PC-3 (cell line): ENCODE measurements at regions not wholly inside any gene's neighbourhood (a gene's known extent, or its start where the extent isn't known, plus 50 kb on each side); places are given as distances from the start of the nearest gene placed in this dataset.

ENCODE experiments used
- ATAC-seq: fragments of 200-7000 bp; cut with Tn5 transposase; 2 replicates; pipeline ENCODE4 v1.9.1; 2020; ENCODE audit warnings: mild to moderate bottlenecking, moderate library complexity
- BruUV-seq: library from RNA; stranded (reverse); fragments of 400-500 nt; replicated peaks from 2 replicates; lab custom pipeline; 2021; lab: Mats Ljungman, UMichigan
- CTCF ChIA-PET: fragments of 300-600 bp; sonication (Branson Sonifier 250); formaldehyde crosslinking; loops from one replicate; lab custom pipeline; 2022; ENCODE audit warnings: antibody characterized with exemption; lab: Charles Lee
- POLR2A ChIA-PET: fragments of 300-600 bp; sonication (Branson Sonifier 250); formaldehyde crosslinking; loops from one replicate; lab custom pipeline; 2022; ENCODE audit warnings: antibody characterized with exemption; ENCODE audit not compliant: unreplicated experiment; lab: Charles Lee
- DNase-seq: peaks from one replicate; pipeline ENCODE4 v3.0.0-alpha.2; 2015
- H2AFZ ChIP-seq: fragments of 300-600 bp; sonication (generic); 2 replicates; pipeline ENCODE4 v1.6.0; 2016; ENCODE audit warnings: antibody characterized with exemption, low read length
- H3F3A ChIP-seq: fragments of 300-600 bp; sonication (generic); one replicate; pipeline ENCODE4 v1.6.0; 2017; ENCODE audit warnings: antibody characterized with exemption, low read length, control low read depth, mild to moderate bottlenecking; ENCODE audit not compliant: unreplicated experiment
- H3K27ac ChIP-seq: fragments of 300-600 bp; sonication (generic); 2 replicates; pipeline ENCODE4 v1.5.1; 2016; ENCODE audit warnings: mild to moderate bottlenecking, low read length
- H3K27me3 ChIP-seq: fragments of 300-600 bp; sonication (generic); 2 replicates; pipeline ENCODE4 v1.6.1; 2016; ENCODE audit warnings: low read length, mixed read lengths
- H3K36me3 ChIP-seq: fragments of 300-600 bp; sonication (generic); 2 replicates; pipeline ENCODE4 v1.6.1; 2016; ENCODE audit warnings: low read depth, mixed run types, low read length, mixed read lengths
- H3K4me1 ChIP-seq: fragments of 300-600 bp; sonication (generic); 2 replicates; pipeline ENCODE4 v1.5.1; 2016; ENCODE audit warnings: low read length; ENCODE audit not compliant: insufficient read depth
- H3K4me2 ChIP-seq: fragments of 300-600 bp; sonication (generic); 2 replicates; pipeline ENCODE4 v1.6.0; 2016; ENCODE audit warnings: low read length
- H3K4me3 ChIP-seq: fragments of 300-600 bp; sonication (generic); 2 replicates; pipeline ENCODE4 v1.5.1; 2016; ENCODE audit warnings: mild to moderate bottlenecking, low read length, mixed read lengths
- H3K79me2 ChIP-seq: fragments of 300-600 bp; sonication (generic); 2 replicates; pipeline ENCODE4 v1.6.1; 2017; ENCODE audit warnings: low read length, mixed read lengths
- H3K9ac ChIP-seq: fragments of 300-600 bp; sonication (generic); 2 replicates; pipeline ENCODE4 v1.6.0; 2016; ENCODE audit warnings: mild to moderate bottlenecking, low read length
- H3K9me2 ChIP-seq: fragments of 300-600 bp; sonication (generic); replicated peaks from 2 replicates; pipeline ENCODE4 v1.6.1; 2016; ENCODE audit warnings: mixed run types, low read length, mixed read lengths
- H3K9me3 ChIP-seq: fragments of 300-600 bp; sonication (generic); 2 replicates; pipeline ENCODE4 v1.6.1; 2016; ENCODE audit warnings: low read length, mixed read lengths
- H4K20me1 ChIP-seq: fragments of 300-600 bp; sonication (generic); 2 replicates; pipeline ENCODE4 v1.6.1; 2016; ENCODE audit warnings: low read length, mixed read lengths
- CTCF ChIP-seq: fragments of 300-600 bp; sonication (generic); conservative IDR thresholded peaks from 2 replicates; pipeline ENCODE4 v1.5.1; 2017; ENCODE audit warnings: antibody characterized with exemption, low read depth, mild to moderate bottlenecking, low read length
- EZH2 ChIP-seq: fragments of 300-600 bp; sonication (generic); IDR thresholded peaks from one replicate; pipeline ENCODE4 v1.6.1; 2017; ENCODE audit warnings: antibody characterized with exemption, mild to moderate bottlenecking, low read length; ENCODE audit not compliant: unreplicated experiment
- EZH2phosphoT487 ChIP-seq: fragments of 300-600 bp; sonication (generic); IDR thresholded peaks from 2 replicates; pipeline ENCODE4 v1.6.1; 2018; ENCODE audit warnings: mild to moderate bottlenecking, antibody characterized with exemption, low read length, borderline replicate concordance
- intact Hi-C: fragments of 100-400 bp; cut with micrococcal nuclease; formaldehyde crosslinking; loops from 2 replicates; pipeline ENCODE4 v1.9.0; 2023

- H4K20me1 ChIP-seq = no peaks in the 10 kb centered on the region
- TF ChIP-seq CTCF (no peak), EZH2 (no peak), EZH2phosphoT487 (no peak)
- H2AFZ ChIP-seq = no peak overlapping the region
- H3K27ac ChIP-seq = no peak overlapping the region
- H3K4me3 ChIP-seq = no peak overlapping the region
- no peaks in the 10 kb centered on the region for H3K79me2 ChIP-seq
- ChIA-PET CTCF (no interaction called here), POLR2A (no interaction called here)
- no peaks in the 10 kb centered on the region for H3K27me3 ChIP-seq
- ATAC-seq (no peak), DNase-seq (no peak)
- no peak overlapping the region for H3K9ac ChIP-seq
- H3K9me2 ChIP-seq = no peaks in the 10 kb centered on the region
- no peaks in the 10 kb centered on the region for H3K9me3 ChIP-seq
- intact Hi-C loops = no loop called here
- H3K4me1 ChIP-seq = no peaks in the 10 kb centered on the region
- no peak overlapping the region for H3K4me2 ChIP-seq
- H3K36me3 ChIP-seq = no peaks in the 10 kb centered on the region
- no TSS peak for BruUV-seq
- no peaks in the 10 kb centered on the region for H3F3A ChIP-seq
Measured at GRCh38 chr5:107154593-107154992, 516.1 kb downstream of the EFNA5 start.

DNA sequence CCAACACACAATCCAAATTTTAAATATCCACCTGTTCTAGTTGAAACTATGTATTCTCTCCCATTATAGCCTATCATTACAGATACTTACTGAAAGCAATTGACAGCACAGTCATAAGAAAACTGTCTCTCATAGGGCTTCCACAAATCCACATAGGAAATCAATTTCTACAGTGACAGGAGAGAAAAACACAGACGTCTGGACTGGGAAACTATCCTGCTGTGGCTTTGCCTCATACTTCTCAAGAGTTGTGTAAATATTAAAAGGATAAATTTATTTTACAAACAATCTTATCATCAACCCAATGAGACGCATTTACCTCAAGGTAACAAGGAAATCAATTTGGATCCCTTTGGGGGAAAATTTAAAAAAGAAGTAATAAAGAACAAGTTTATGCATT is 517.5 kb downstream of the EFNA5 start:
- TF ChIP-seq EZH2phosphoT487 = no peak
- no peak for TF ChIP-seq EZH2
- TF ChIP-seq CTCF = no peak
- Histone ChIP-seq H3K27ac (no peak overlapping the region), H3K9me2 (no peaks in the 10 kb centered on the region), H3K36me3 (no peaks in the 10 kb centered on the region), H3K9me3 (no peaks in the 10 kb centered on the region), H3K79me2 (no peaks in the 10 kb centered on the region), H3K27me3 (no peaks in the 10 kb centered on the region), H3K4me2 (no peak overlapping the region), H3K4me1 (no peaks in the 10 kb centered on the region), H3K9ac (no peak overlapping the region), H4K20me1 (no peaks in the 10 kb centered on the region), H3F3A (no peaks in the 10 kb centered on the region), H3K4me3 (no peak overlapping the region), H2AFZ (no peak overlapping the region)
- intact Hi-C loops = no loop called here
- CTCF ChIA-PET = no interaction called here
- no TSS peak for BruUV-seq
- POLR2A ChIA-PET = no interaction called here
- DNase-seq (no peak), ATAC-seq (no peak)

DNA sequence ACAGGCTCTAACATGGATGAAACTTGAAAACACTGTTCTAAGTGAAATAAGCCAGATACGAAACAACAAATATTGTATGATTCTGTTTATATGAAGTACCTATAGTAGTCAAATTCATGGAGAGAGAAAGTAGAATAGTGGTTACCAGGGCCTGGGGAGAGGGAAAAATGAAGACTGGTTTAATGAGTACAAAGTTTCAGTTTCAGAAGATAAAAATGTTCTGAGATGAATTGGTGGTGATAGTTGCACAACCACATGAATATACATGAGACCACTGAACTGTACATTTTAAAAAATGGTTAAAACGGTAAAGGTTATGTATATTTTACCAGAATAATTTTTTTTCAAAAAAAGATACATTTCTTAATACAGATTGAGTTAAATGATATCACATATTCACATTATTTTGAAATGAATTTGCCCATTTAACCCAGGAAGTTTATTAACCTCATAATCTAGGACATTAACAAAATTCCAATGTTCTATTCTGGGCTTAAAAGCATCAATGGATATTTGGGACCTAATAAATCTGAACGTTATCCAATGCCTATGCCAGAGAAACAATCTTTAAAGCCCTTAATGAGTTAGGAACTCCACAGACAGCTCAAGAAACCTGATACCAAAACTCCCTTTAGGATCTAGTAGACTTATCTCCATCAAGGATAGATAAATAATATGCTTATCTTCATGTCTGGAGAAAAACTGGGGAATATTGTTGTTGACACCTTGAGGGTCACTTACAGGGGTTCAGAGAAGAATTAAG is 521.3 kb downstream of the EFNA5 start:
- H3K36me3 ChIP-seq = no peaks in the 10 kb centered on the region

More for the DNA sequence above, 521.3 kb downstream of the EFNA5 start:
- ATAC-seq = no peak
- no TSS peak for BruUV-seq
- intact Hi-C loops = no loop called here
- H3K4me2 ChIP-seq = no peak overlapping the region
- ChIA-PET CTCF (no interaction called here), POLR2A (no interaction called here)
- H3K4me3 ChIP-seq = no peak overlapping the region
- no peak overlapping the region for H3K9ac ChIP-seq
- no peaks in the 10 kb centered on the region for H3K9me2 ChIP-seq
- no peaks in the 10 kb centered on the region for H3F3A ChIP-seq
- H3K79me2 ChIP-seq = no peaks in the 10 kb centered on the region
- no peaks in the 10 kb centered on the region for H3K9me3 ChIP-seq
- no peaks in the 10 kb centered on the region for H4K20me1 ChIP-seq
- no peak for DNase-seq
- H3K27ac ChIP-seq = no peak overlapping the region
- TF ChIP-seq EZH2 = no peak
- no peak for TF ChIP-seq EZH2phosphoT487
- TF ChIP-seq CTCF = no peak
- H2AFZ ChIP-seq = no peak overlapping the region
- no peaks in the 10 kb centered on the region for H3K27me3 ChIP-seq
- H3K4me1 ChIP-seq = no peaks in the 10 kb centered on the region
